Stomach (tissue), 8 donors: ENCODE measurements at regions not wholly inside any gene's neighbourhood (a gene's known extent, or its start where the extent isn't known, plus 50 kb on each side); places are given as distances from the start of the nearest gene placed in this dataset.
"Not testable (repeated sequence)": the region's sequence is repeated elsewhere in the genome, so short reads cannot be mapped to it uniquely, and the experiment has no call there.

Experiments
- DNase-seq, 2 donors: peaks; one replicate each; pipeline versions ENCODE4 v3.0.0 to v3.0.0-alpha.2; 2013 to 2019
- H3K27ac ChIP-seq, 5 donors: fragments of 200-600 bp in 4 of 5; sonication (generic) in 4 of 5; one replicate each; pipeline ENCODE4 v1.5.1; 2013 to 2019; ENCODE audit warnings: mild to moderate bottlenecking in 1 of 5, moderate library complexity in 1 of 5
- H3K27me3 ChIP-seq, 3 donors: fragments of 200-600 bp; sonication (generic); one replicate each; pipeline ENCODE4 v1.5.1; 2017 to 2019; ENCODE audit warnings: mixed run types in 1 of 3
- H3K36me3 ChIP-seq, 4 donors: fragments of 200-600 bp; sonication (generic); 1 replicate in 3 of 4; 2 replicates in 1 of 4; pipeline ENCODE4 v1.5.1; 2016 to 2019
- H3K4me1 ChIP-seq, 4 donors: fragments of 200-600 bp; sonication (generic); one replicate each; pipeline ENCODE4 v1.5.1; 2016 to 2019
- H3K4me3 ChIP-seq, 4 donors: fragments of 200-600 bp; sonication (generic) in 3 of 4; one replicate each; pipeline ENCODE4 v1.5.1; 2016 to 2019; ENCODE audit warnings: mild to moderate bottlenecking in 1 of 4
- H3K9me3 ChIP-seq, 4 donors: fragments of 200-600 bp; sonication (generic); one replicate each; pipeline ENCODE4 v1.5.1; 2016 to 2019
- CTCF ChIP-seq, 7 experiments: fragments of 450-650 bp in 4 of 7; fragments of 200-600 bp in 3 of 7; sonication (generic) in 3 of 7; IDR thresholded peaks; one replicate each; pipeline ENCODE4 v1.5.1; 2016 to 2019; ENCODE audit warnings: antibody characterized with exemption in 7 of 7, control low read depth in 2 of 7, mild to moderate bottlenecking in 1 of 7
- EP300 ChIP-seq: sonication (generic); formaldehyde crosslinking; IDR thresholded peaks from one replicate; pipeline ENCODE4 v1.6.1; 2017; ENCODE audit warnings: antibody characterized with exemption
- POLR2A ChIP-seq, 4 donors: fragments of 450-650 bp; IDR thresholded peaks; one replicate each; pipeline ENCODE4 v1.6.1; 2016; ENCODE audit warnings: antibody characterized with exemption in 4 of 4, control low read depth in 2 of 4, mild to moderate bottlenecking in 1 of 4, moderate library complexity in 1 of 4
- POLR2AphosphoS5 ChIP-seq, 3 donors: sonication (generic); formaldehyde crosslinking; IDR thresholded peaks; one replicate each; pipeline ENCODE4 v1.6.1; 2016; ENCODE audit warnings: antibody characterized with exemption in 3 of 3
- WGBS, 5 donors: extraction: QIAGEN DNeasy Blood & Tissue Kit in 3 of 5; methylation state at CpG; one replicate each; pipeline versions ENCODE4 v1.1.5 to v1.1.7; 2013 to 2018; 5-methylcytosine and 5-hydroxymethylcytosine counted together
- intact Hi-C: fragments of 100-400 bp; cut with DNase I; formaldehyde crosslinking; loops from one replicate; pipeline ENCODE4 v1.15.1; 2023; ENCODE audit warnings: low total_unique reads
- donor health status: healthy with polysubstance abuse.
- donor health status: Bipolar disorder and iron deficiency.
- donor health status: healthy.

- Histone ChIP-seq H3K36me3 (no peaks in the 10 kb centered on the region), H3K9me3 (no peaks in the 10 kb centered on the region), H3K4me1 (no peaks in the 10 kb centered on the region), H3K4me3 (no peak overlapping the region), H3K27me3 (no peaks in the 10 kb centered on the region), H3K27ac (no peak overlapping the region)
- DNase-seq, result no peak
- 84 to 91% (median 87%) methylated on average over 3 of the region's 3 CpGs for WGBS, 5 donors
- intact Hi-C loops, result no loop called here
- TF ChIP-seq POLR2AphosphoS5 (IDR thresholded peaks at IDR 0.05), result no peak
- no peak for TF ChIP-seq EP300
- TF ChIP-seq CTCF (IDR thresholded peaks at IDR 0.05), result no peak
- TF ChIP-seq POLR2A (IDR thresholded peaks at IDR 0.05), result no peak
Measured at GRCh38 chr4:117700111-117700892, 334.0 kb upstream of the NDST3 start.

- DNase-seq, result no peak
- TF ChIP-seq POLR2A (IDR thresholded peaks at IDR 0.05) (no peak), POLR2AphosphoS5 (IDR thresholded peaks at IDR 0.05) (no peak), EP300 (no peak), CTCF (IDR thresholded peaks at IDR 0.05) (no peak)
- Histone ChIP-seq H3K4me3 (no peak overlapping the region), H3K36me3 (no peaks in the 10 kb centered on the region), H3K27me3 (no peaks in the 10 kb centered on the region), H3K27ac (no peak overlapping the region), H3K4me1 (no peaks in the 10 kb centered on the region), H3K9me3 (peaks cover 0 to 5% (median under 1%) of the 10 kb centered on the region in 4 donors)
- 27 to 59% (median 52%) methylated on average over 3 of the region's 3 CpGs for WGBS, 5 donors
- intact Hi-C loops, result no loop called here
Measured at GRCh38 chr4:117702353-117702752, 331.9 kb upstream of the NDST3 start.

GRCh38 chr4:117704721-117705120 lies 329.6 kb upstream of the NDST3 start:
- intact Hi-C loops, result no loop called here
- H3K4me1 ChIP-seq, result no peaks in the 10 kb centered on the region

GRCh38 chr4:117740736-117741135 lies 293.6 kb upstream of the NDST3 start:
- intact Hi-C loops, result no loop called here
- 46 to 68% (median 59%) methylated on average over 1 of the region's 1 CpG for WGBS, 5 donors
- no peak overlapping the region for H3K27ac ChIP-seq
- DNase-seq, result no peak
- H3K4me3 ChIP-seq, result no peak overlapping the region
- no peaks in the 10 kb centered on the region for H3K4me1 ChIP-seq
- H3K27me3 ChIP-seq, result no peaks in the 10 kb centered on the region
- TF ChIP-seq POLR2AphosphoS5 (IDR thresholded peaks at IDR 0.05), result no peak
- TF ChIP-seq POLR2A (IDR thresholded peaks at IDR 0.05), result no peak
- no peak for TF ChIP-seq EP300
- TF ChIP-seq CTCF (IDR thresholded peaks at IDR 0.05), result no peak
- H3K9me3 ChIP-seq, result no peaks in the 10 kb centered on the region
- H3K36me3 ChIP-seq, result no peaks in the 10 kb centered on the region

More at GRCh38 chr4:117704721-117705120, 329.6 kb upstream of the NDST3 start:
- no peak for DNase-seq
- H3K4me3 ChIP-seq, result no peak overlapping the region
- 77 to 88% (median 85%) methylated on average over 2 of the region's 2 CpGs for WGBS, 5 donors
- H3K27ac ChIP-seq, result no peak overlapping the region
- peaks cover 0 to 18% (median 3%) of the 10 kb centered on the region in 4 donors for H3K9me3 ChIP-seq
- H3K36me3 ChIP-seq, result no peaks in the 10 kb centered on the region
- no peaks in the 10 kb centered on the region for H3K27me3 ChIP-seq
- TF ChIP-seq POLR2AphosphoS5 (IDR thresholded peaks at IDR 0.05) (no peak), POLR2A (IDR thresholded peaks at IDR 0.05) (no peak), EP300 (no peak), CTCF (IDR thresholded peaks at IDR 0.05) (no peak)

GRCh38 chr4:117745379-117745778 lies 288.9 kb upstream of the NDST3 start:
- intact Hi-C loops, H3K9me3 ChIP-seq: not testable (repeated sequence)
- WGBS, 5 donors, result 0 to 94% (median 14%) methylated on average over 1 of the region's 1 CpG

More at GRCh38 chr4:117745379-117745778, 288.9 kb upstream of the NDST3 start:
- not testable (repeated sequence) for H3K4me1 ChIP-seq, H3K27ac ChIP-seq, DNase-seq, H3K27me3 ChIP-seq, H3K4me3 ChIP-seq, H3K36me3 ChIP-seq
